CD4-positive, alpha-beta T cell treated with Interleukin-21 for 1 hour (primary cell): ENCODE measurements at regions not wholly inside any gene's neighbourhood (a gene's known extent, or its start where the extent isn't known, plus 50 kb on each side); places are given as distances from the start of the nearest gene placed in this dataset.
"Not testable (repeated sequence)": the region's sequence is repeated elsewhere in the genome, so short reads cannot be mapped to it uniquely, and the experiment has no call there.

Experiments
- DNase-seq: peaks from one replicate; pipeline ENCODE4 v3.0.0-alpha.2; 2020

DNA sequence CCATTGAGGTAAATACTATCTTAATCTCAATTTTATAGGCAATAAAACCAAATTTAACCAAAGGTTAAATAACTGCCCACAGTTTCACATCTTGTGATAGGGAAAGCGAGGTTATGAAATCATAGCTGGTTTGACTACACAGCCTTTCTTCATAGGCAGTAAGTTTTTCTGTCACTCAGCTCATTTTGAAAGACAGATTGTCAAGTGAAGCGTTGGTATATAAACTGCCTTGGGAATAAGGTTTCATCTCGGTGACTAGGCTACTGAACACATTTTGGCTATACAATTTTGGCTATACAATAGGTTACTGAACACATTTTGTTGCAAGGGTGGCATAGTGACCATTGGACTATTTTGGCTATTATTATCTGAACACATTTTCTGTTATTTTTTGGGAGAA, 793.7 kb downstream of the TRHDE start:
- no peak for DNase-seq

DNA sequence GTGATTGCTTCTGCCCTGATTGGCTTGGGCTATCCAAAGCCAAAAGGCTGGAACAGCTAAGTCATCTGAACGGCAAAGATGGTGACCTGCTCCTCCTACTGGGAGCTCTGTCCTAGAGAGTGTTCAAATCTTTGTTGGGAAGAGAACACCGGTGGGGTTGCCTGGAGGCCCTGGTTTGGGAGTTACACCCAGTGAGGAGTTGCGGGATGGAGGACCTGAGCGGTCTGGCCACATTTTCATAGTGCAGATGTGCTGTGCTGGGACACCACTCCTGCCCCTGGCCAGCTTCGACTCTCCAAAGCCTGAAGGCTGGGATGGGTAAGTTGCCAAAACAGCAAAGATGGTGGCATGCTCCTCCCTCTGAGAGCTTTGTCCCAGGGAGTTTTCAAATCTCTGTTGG, 795.4 kb downstream of the TRHDE start:
- no peak for DNase-seq

DNA sequence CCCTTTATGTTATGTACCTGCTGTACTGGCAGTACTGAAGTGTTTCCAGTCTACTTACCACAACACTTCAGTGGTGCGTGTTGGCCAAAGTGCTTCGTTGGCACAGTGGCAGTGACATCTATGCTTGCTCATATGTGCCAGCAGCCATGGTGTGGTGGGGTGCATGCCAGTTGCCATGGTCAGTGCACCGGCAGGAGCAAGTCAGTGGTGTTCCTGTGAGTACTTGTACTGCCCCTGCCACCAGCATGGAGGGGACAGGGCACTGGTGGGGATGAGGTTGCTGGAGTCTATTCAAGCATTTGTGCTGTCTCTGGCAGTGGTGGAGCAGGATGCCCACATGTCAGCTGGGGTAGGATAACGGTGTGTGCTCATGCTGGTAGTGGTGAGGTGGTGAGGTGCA, 800.0 kb downstream of the TRHDE start:
- DNase-seq, result no peak

DNA sequence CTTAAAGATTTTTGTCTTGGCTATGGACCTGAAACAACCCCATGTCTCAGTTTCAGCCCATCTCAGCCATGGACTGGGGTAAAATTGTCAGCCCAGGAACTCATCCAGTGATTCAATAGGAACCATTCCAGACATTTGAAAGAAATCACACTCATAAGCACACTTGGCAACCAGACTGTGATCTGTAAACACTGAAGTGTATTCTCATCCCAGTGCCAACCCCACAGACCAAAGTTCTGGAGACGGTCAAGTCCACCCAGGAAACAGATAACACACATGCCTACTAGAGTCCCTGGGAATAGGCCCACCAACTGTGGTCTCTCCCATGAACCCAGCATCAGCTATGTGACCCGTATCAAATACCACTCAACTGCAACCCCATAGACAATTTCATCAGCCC, 804.6 kb downstream of the TRHDE start:
- DNase-seq, result no peak

DNA sequence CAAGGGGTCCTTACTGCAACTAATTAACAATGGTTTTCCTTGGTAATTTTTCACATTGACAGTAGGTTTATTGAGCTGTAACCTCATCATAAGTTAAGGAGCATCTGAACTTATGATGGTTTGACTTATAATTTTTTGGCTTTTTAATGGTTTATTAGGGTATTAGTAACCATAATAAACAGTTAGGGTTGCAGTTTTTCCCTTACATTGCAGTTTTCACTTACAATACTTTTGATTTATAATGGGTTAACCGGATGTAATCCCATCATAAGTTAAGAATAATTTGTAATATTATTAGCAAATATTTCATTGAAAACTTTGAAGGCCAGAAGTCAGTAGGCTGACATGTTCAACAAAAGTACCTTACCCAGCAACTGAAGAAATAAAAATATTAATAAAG, 811.6 kb downstream of the TRHDE start:
- DNase-seq, result no peak

DNA sequence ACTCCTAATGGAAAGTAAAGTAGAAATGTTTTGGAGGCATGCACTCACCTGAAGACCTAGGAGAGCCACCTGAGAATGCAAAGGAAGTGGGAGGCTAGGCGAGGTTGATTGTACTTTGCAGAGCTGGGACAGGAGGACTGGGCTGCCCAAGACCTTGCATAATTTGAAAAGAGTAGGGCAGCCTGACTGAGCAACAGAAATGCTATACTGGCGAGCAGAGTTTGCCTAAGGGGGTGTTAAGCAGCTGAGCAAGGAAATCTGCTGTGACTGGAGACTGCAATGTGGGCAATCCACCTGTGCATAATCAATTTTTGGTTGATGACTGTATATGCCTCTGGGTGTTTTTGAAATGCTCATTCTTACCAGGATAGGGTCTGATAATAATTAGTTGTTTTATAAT, 834.1 kb downstream of the TRHDE start:
- no peak for DNase-seq

DNA sequence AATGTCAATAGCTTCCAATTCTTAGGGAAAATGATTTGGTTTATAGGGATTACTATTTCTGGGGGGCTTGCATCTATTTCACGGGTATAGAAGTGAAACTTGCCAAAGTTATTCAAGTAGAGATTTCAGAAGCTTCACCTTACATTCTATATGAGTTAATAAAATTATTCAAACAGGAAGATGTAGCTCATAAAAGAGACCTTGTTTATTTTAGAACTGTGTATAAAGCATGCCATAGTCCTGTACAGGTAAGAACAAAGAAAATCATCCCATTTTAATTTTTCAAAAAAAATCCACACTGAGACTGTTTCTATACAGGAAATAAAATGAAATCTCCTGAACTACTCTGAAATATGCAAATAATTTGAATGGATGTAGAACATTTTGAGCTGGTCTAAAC, 834.7 kb downstream of the TRHDE start:
- no peak for DNase-seq

DNA sequence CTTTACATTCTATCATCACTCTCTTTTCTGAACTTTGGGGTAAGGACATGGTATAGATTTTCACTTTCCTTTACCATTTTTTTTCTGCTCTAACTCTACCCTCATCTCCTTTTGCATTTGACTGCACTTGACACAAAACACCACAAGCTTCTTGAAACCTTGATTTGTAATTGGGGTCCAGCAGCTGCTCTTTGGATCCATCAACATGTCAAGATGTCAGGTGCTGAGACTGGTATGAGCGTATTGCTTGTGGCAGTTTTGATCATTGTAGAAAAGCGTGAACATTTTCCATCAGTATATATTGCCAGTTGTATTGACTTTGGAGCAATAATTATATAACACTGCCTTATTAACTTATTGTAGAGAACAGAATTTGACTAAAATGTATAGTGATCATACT, 838.6 kb downstream of the TRHDE start:
- no peak for DNase-seq

DNA sequence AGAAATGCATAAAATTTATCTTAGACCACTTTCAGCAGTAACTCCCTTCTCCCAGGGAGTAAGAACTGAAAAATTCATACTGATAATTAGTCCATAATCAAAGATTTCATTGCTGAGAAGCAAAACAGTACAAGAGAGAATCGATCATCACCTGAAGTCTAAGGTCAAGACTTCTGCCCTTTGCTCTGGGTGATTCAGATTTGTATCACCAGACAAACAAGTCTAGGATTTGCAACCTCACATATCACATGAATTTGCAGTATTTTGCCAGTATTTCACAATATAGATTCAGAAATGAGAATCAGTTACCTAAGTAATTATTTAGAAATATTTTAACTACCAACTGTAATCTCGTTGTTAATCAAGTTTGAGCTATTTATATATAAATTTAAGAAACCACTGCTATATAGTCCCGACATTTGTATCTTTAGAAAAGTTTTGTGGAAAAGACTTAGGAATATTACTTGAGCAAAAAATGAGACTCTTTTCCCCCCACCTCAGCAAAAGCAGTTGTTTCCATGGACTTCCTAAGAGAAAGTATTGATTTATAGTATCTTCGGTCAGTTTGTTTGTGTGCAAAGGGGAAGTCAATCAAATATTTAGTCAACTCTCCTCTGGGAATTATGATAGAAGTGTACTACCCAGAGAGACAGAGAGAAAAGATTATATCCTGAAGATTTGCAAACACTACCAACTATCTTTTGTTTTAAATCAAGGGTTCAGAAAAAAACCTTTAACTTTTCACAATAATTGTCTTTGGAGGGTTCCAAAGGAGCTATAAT, 840.1 kb downstream of the TRHDE start:
- no peak for DNase-seq

DNA sequence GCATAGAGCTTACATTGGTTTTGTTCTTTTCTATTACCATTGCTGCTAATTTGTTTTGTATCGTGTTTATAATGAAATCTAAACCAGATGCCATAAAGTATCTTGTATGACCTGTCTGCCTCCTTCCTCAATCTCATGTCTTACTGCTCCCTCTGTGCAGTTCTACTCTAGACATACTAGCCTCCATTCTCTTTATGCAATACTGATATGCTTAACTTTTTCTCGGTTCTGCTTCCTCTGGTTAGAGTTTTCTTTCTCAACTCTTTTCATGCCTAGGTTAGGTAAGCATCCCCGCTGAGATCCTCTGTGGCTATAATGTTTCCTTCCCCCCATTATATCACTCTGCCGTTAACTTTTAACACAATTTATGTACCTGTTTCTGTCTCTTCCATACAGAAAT, 852.3 kb downstream of the TRHDE start:
- DNase-seq, result no peak

DNA sequence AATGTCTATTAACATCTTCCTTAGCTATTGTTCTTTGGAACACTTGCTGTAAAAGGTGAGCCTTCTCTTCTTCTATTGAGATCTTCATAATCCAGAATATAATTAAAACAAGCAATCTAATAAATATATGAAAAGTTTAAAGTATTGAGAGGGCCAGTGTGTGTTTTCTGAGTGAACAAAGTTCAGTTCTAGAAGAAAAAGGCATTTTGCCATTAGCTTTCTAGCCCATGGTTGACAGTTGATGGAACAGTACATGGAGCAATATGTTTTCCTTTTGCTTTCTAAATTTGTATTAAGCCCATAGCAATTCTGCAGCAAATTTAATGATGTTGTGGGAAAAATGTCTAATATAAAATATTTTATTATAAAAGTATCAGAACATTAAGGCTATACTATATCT, 853.0 kb downstream of the TRHDE start:
- DNase-seq, result no peak

DNA sequence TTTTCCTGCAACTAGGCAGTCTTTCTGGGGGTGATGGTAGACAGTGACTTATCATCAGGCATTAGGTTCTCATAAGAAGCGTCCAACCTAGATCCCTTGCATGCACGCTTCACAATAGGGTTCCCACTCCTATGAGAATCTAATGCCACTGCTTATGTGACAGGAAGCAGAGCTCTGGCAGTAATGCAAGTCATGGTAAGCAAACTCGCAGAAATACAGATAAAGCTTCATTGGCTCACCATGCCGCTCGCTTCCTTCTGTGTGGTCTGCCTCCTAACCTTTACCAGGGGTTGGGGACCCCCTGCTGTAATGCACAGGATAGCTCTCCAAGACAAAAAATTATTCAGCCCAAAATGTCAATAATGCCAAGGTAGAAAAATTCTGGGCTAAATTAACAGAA, 864.2 kb downstream of the TRHDE start:
- no peak for DNase-seq

DNA sequence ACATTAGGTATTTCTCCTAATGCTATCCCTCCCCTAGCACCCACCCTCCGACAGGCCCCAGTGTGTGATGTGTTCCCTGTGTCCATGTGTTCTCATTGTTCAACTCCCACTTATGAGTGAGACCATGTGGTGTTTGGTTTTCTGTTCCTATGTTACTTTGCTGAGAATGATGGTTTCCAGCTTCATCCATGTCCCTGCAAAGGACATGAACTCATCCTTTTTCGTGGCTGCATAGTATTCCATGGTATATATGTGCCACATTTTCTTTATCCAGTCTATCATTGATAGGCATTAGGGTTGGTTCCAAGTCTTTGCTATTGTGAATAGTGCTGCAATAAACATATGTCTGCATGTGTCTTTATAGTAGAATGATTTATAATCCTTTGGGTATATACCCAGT, 867.5 kb downstream of the TRHDE start:
- not testable (repeated sequence) for DNase-seq

DNA sequence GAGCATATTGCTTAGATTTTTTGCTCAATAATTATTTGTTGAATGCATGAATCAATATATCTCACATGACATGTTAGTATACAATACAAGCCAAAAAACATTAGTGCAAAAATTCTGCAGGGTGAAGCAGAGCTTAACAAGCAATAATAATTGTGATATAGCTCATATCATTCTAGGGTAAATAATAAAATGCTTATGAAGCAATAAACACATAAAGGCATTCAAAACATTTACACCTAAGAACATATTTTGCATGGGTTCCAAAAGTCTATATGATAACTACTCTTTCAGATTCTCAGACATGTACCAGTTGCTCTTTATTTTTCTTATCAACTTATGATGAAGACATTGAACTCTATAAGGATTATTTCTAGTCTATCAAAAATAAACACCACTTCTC, 886.2 kb downstream of the TRHDE start:
- DNase-seq, result no peak

DNA sequence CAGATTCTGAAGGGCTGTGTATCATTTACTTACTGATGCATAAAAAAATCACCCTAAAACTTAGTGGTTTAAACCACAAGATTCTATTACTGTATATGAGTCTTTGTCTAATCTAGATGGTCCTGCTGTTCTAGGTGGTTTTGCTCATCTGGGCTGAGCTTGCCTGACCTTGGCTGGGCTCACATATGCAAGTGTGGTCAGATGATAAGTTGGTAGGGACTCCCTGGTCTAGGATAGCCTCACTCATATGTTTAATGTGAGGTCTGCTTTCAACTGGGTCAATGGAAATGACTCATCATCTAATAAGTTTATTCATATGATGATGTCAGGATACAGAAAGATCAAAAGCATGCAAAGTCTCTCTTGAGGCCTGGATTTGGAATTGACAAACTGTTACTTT, 887.8 kb downstream of the TRHDE start:
- DNase-seq, result no peak

DNA sequence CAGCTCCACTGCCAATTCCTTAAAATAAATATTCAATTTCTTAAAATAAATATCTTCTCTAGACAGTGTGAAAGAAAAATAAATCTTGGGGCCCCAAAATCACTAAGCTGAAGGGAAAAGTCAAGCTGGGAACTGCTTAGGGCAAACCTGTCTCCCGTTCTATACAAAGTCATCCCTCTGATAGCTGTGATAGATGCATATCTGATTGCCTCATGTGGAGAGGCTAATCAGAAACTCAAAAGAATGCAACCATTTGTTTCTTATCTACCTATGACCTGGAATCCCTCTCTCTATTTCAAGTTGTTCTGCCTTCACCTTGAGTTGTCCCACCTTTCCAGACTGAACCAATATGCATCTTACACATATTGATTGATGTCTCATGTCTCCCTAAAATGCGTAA, 889.8 kb downstream of the TRHDE start:
- DNase-seq, result no peak

DNA sequence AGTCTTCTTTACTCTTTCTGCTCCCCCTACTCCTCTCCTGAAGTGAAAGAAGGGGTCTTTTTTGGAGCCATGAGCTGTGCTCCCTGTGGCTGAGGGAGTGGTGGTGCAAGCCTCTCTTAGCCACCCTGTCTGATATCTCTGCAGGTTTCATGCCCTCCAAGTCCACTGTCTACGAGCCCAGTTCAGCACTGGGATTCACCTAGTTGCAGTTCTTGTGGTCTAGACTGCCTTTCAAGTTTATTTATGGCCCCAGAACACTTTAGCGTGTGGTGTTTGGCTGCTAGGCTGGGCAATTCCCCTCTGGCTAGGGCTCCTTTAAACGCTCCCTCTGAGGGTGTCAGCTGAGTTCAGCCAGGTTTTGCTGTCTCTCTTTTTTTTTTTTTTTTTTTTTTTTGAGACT, 908.6 kb downstream of the TRHDE start:
- DNase-seq, result no peak

DNA sequence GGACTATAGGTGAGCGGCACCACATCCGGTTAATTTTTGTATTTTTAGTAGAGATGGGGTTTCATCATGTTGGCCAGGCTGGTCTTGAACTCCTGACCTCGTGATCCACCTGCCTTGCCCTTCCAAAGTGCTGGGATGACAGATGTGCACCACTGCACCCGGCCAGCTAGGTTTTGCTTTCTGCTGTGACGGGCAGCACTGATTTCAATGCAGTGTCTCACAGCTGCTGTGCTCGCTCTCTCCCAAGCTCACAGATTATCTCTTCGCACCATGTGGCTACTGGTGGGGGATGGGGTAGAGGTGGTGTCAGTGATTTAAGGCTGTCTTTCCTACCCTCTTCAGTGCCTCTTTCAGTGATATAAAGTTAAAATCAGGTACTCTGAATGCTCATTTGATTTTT, 909.1 kb downstream of the TRHDE start:
- DNase-seq, result no peak

DNA sequence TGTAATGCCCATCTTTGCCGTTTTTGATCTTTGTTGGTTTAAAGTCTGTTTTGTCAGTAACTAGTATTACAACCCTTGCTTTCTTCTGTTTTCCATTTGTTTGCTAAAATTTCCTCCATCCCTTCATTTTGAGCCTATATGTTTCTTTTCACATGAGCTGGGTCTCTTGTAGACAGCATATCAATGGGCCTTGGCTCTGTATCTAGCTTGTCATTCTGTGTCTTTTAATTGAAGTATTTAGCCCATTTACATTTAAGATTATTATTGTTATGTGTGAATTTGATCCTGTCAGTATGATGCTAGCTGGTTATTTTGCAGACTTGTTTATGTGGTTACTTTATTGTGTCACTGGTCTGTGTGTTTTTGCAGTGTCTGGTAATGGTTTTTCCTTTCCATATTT, 913.2 kb downstream of the TRHDE start:
- DNase-seq, result no peak

DNA sequence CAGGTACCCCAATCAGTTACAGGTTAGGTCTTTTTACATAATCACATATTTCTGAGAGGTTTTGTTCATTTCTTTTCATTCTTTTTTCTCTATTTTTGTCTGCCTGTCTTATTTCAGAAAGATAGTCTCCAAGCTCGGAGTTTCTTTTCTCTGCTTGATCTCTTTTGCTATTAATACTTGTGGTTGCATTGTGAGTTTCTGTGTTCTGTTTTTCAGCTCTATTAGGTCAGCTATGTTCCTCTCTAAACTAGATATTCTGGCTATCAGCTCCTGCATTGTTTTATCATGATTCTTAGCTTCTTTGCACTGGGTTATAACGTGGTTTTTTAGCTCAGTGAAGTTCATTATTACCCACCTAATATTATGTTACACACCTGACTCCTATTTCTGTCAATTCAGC, 914.1 kb downstream of the TRHDE start:
- no peak for DNase-seq

DNA sequence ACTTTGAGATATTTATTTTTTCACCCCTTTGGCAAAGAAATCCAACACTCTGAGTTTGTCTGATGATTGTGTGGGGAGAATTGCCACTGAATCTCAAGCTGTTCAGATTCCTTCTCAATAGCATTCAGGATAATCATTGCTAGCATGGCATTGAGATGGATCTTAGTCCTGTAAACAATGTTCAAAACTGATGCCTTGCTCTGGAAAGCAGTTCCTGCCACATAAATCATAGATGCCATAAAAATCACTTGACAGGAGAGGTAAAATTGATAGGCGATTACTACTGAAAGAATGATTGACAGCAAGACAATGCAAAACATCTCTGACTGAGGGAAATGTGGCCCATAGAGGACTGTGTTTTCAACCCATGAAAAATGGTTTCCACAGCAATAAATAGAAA, 915.6 kb downstream of the TRHDE start:
- no peak for DNase-seq

DNA sequence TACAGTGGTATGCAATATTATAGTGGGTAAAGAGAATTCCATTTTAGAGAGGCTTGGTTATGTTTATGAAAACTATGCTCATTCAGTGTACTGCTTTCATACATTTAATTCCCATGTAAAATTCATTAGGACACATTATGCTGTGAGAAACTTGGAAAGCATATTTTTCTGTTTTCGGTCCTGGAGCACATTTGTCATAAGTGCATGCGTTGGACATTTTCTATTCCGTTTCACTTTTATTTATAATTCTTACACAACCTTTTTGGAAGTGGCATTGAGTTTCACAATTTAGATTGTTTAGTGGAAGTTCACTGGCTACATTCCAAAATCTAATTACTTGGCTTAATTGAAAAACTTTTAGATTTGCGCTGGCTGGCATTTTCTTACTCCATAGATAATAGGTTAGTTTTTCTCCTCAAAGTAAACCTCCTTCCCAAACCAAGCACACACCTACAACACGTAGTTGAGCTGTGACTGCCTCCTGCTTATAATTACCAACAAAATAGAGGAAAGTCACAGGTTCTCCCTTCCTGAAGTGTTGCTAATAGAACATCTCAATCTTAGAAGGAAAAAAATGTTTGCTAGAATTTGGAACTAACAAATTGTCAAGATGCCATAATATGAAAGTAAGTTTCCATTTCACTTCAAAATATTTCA, 938.5 kb downstream of the TRHDE start:
- no peak for DNase-seq

DNA sequence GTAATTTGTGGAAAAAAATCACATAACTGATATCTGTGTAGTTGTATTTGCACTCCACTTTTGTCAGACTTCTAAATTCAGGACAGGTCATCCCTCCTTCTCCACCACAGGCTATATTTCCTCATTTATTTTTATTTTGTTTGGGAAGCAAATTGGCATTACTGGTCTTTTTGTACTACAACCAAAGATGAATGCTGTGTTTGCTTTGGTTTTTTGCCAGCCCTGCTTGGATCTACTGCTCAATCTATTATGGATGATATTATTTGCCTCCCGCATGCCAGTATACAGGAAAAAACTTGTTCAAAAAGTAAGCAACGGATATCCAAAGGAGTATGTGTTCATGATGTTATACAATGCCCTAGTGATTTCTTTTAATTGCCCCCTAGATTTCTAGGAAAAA, 948.8 kb downstream of the TRHDE start:
- no peak for DNase-seq

DNA sequence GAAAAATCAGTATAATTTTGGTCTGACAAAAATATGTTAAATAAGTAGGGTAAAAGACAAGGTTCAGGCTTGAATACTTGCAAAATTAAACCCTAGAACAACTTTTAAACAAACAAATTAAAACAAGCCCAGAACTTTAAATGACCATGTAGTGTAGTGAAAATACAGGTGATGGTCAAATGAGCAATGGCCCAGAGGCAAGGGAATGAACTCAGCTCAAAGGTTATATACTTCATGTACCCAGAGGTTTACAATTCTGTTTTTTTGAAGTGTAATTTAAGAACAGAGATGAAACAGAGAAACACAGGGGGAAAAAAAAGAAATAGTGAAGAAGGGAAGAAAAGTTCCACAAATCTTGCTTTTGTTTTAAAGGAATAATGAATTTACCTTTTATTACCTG, 949.2 kb downstream of the TRHDE start:
- DNase-seq, result no peak

DNA sequence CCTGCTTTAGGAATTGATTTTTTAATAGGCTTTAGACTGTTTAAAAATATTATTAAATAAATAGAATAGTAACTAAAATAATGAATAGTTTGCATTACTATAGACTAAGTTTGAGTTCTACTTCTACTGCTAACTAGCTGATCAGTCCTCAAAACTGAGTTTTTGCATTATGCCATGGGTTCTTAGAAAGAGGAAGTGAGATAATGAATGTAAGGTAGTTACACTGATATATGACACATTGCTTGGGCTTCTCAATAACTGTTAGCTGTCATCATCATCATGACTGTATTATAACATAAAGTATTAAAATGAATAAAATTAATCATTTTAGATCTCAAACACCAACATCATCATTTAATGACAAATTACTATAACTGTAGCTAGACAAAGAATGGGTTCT, 949.7 kb downstream of the TRHDE start:
- DNase-seq, result no peak
